Cardiac muscle cell (in vitro differentiated cells and primary cell): ENCODE measurements at regions not wholly inside any gene's neighbourhood (a gene's known extent, or its start where the extent isn't known, plus 50 kb on each side); places are given as distances from the start of the nearest gene placed in this dataset.

Source experiments
- DNase-seq, 2 donors: peaks; one replicate each; pipeline versions ENCODE4 v3.0.0 to v3.0.0-alpha.2; 2010 to 2017; ENCODE audit warnings: low read depth in 1 of 2, low spot score in 1 of 2
- H3K27ac ChIP-seq: fragments of 200-600 bp; sonication (generic); 2 replicates; pipeline ENCODE4 v1.5.1; 2016
- H3K27me3 ChIP-seq: fragments of 200-600 bp; sonication (generic); 2 replicates; pipeline ENCODE4 v1.6.0; 2016; ENCODE audit warnings: control low read depth
- H3K36me3 ChIP-seq: fragments of 200-600 bp; sonication (generic); 2 replicates; pipeline ENCODE4 v1.5.1; 2016; ENCODE audit warnings: control low read depth
- H3K4me1 ChIP-seq: fragments of 200-600 bp; sonication (generic); 2 replicates; pipeline ENCODE4 v1.8.1; 2017; ENCODE audit warnings: low read depth, mild to moderate bottlenecking, mixed run types
- H3K4me3 ChIP-seq: fragments of 200-600 bp; sonication (generic); 2 replicates; pipeline ENCODE4 v1.5.1; 2016; ENCODE audit warnings: mild to moderate bottlenecking
- H3K9me3 ChIP-seq: fragments of 200-600 bp; sonication (generic); 2 replicates; pipeline ENCODE4 v1.5.1; 2017; ENCODE audit warnings: low read depth, mild to moderate bottlenecking, control low read depth
- CTCF ChIP-seq: IDR thresholded peaks from 2 replicates; pipeline ENCODE4 v1.5.1; 2012; ENCODE audit warnings: low read depth, mild to moderate bottlenecking, low read length

DNA sequence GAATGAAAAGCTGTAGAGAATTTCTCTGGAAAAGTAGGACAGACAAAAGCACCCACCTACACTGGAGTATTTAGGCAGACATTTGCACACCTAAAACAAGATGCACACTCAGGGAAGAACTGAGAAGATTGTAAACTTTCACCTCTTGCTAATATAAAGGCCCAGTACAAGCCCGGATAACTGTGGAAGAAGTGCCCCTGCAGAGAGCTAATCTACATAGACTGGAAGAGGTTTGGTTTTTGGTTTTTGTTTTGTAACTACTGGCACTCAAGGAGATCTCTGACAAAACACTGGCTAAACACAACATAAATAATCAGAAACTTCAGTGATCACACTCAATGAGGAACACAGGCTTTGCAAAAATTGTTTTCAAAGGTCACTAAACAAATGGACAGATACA lies 782.2 kb upstream of the SLC8A1 start:
- no peaks in the 10 kb centered on the region for H3K9me3 ChIP-seq
- no peak for TF ChIP-seq CTCF
- H3K27me3 ChIP-seq, result no peaks in the 10 kb centered on the region
- no peak overlapping the region for H3K27ac ChIP-seq
- no peaks in the 10 kb centered on the region for H3K36me3 ChIP-seq
- no peak overlapping the region for H3K4me3 ChIP-seq
- H3K4me1 ChIP-seq, result no peaks in the 10 kb centered on the region
- DNase-seq, result no peak

GRCh38 chr2:41241325-41242000 lies 789.6 kb upstream of the SLC8A1 start:
- Histone ChIP-seq H3K36me3 (no peaks in the 10 kb centered on the region), H3K27me3 (no peaks in the 10 kb centered on the region), H3K27ac (no peak overlapping the region), H3K4me1 (no peaks in the 10 kb centered on the region), H3K9me3 (no peaks in the 10 kb centered on the region), H3K4me3 (no peak overlapping the region)
- no peak for DNase-seq
- no peak for TF ChIP-seq CTCF

DNA sequence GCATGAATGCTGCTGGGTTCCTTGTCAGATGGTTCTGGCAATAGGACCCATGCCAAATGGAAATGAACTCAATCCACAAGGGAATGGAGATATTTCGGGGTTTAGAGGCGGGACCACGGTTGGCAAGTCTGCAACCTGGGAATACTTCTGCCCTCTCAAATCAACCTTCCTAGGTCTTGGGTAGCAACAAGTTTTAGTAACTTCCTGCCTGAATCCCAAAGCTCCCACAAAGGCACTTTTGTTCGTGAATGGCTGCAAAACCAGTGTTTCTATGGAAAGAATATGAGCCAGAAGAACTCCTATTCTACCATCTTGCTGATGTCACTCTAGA lies 790.1 kb upstream of the SLC8A1 start:
- no peak for DNase-seq
- TF ChIP-seq CTCF, result no peak
- Histone ChIP-seq H3K27me3 (no peaks in the 10 kb centered on the region), H3K4me1 (no peaks in the 10 kb centered on the region), H3K9me3 (no peaks in the 10 kb centered on the region), H3K4me3 (no peak overlapping the region), H3K36me3 (no peaks in the 10 kb centered on the region), H3K27ac (no peak overlapping the region)

- DNase-seq, result no peak
- H3K4me1 ChIP-seq, result no peaks in the 10 kb centered on the region
- H3K9me3 ChIP-seq, result no peaks in the 10 kb centered on the region
Observed at GRCh38 chr2:41267929-41268659, 779.7 kb upstream of the PKDCC start.

DNA sequence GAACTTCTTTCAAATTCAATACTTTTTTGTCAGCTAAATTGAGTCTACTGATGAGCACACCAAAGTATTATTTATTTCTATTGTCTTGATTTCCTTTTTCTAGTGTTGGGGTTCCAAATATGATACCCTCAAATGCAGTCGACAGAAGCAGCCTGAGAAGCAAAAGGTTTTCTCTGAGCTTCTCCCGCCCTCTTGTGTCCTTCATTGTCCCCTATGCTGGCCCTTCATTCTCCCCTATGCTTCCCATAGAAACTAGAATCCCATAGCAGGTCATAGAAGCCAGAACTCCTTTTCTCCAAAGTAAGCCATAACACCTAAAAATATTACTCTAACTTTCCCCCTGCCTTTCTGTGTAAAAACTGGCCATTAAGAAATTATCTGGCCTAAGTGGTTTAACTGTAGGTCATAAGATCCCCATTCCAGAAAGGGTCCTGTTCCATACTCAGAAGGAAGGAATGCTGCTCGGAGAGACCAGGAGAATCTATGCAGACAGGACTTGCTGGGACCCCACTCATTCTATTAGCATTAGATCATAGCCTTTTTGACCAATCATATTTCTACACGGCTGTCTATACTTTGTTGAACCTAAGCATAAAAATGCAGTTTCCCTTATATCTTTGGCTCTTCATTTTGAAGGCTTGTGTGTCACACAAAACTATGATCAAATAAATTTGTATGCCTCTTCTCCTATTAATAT lies 764.6 kb upstream of the PKDCC start:
- no peak for DNase-seq
- Histone ChIP-seq H3K36me3 (no peaks in the 10 kb centered on the region), H3K9me3 (no peaks in the 10 kb centered on the region), H3K4me1 (no peaks in the 10 kb centered on the region), H3K4me3 (no peak overlapping the region), H3K27me3 (no peaks in the 10 kb centered on the region), H3K27ac (no peak overlapping the region)
- TF ChIP-seq CTCF, result no peak

More at GRCh38 chr2:41267929-41268659, 779.7 kb upstream of the PKDCC start:
- H3K4me3 ChIP-seq, result no peak overlapping the region
- H3K36me3 ChIP-seq, result no peaks in the 10 kb centered on the region
- no peaks in the 10 kb centered on the region for H3K27me3 ChIP-seq
- no peak overlapping the region for H3K27ac ChIP-seq
- TF ChIP-seq CTCF, result no peak
